Left renal pelvis (tissue), 4 donors: ENCODE measurements at regions not wholly inside any gene's neighbourhood (a gene's known extent, or its start where the extent isn't known, plus 50 kb on each side); places are given as distances from the start of the nearest gene placed in this dataset.
"Not testable (repeated sequence)": the region's sequence is repeated elsewhere in the genome, so short reads cannot be mapped to it uniquely, and the experiment has no call there.

Experiments used
- DNase-seq, 4 donors: peaks; one replicate each; pipeline ENCODE4 v3.0.0-alpha.2; 2013; ENCODE audit warnings: low read depth in 4 of 4, low spot score in 3 of 4

DNA sequence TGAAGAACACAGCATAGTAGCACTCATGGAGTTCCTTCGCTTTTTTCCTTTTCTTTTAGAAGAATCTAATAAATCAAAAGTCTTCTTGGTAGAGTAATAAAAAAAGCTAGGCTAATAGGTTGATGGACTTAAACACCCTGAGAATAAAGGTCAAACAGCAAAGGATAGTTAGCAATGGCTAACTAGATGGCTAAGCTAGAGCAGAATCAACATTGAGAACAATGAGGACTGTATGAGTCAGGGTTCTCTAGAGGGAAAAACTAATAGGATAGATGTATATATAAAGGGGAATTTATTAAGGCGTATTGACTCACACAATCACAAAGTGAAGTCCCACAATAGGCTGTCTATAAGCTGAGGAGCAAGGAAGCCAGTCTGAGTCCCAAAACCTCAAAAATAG is 550.9 kb downstream of the GLUD2 start:
- DNase-seq = no peak

GRCh38 chrX:121635141-121635540 is 587.7 kb downstream of the GLUD2 start:
- DNase-seq = no peak

DNA sequence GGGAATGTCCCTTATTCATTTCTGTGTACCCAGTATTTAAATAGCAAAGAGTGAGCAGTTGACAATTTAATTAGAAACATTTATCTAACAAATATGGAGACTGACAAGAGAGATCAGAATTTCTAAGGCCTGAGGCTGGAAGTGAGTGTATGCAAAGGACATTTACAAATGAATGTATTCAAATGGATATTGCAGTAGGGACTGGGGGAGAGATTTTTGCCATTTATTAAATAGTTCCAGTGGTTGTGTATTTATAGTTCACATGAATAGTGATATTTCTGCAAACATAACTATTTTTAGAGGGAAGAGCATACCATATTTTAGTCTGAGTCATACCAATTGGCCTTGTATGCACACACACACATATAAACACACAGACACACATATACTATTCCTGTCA is 592.4 kb downstream of the GLUD2 start:
- no peak for DNase-seq

GRCh38 chrX:121641560-121641959 is 594.1 kb downstream of the GLUD2 start:
- no peak for DNase-seq

- DNase-seq = no peak
Measured at GRCh38 chrX:121642415-121642814, 595.0 kb downstream of the GLUD2 start.

- DNase-seq = no peak
Measured at GRCh38 chrX:121649417-121649816, 602.0 kb downstream of the GLUD2 start.

DNA sequence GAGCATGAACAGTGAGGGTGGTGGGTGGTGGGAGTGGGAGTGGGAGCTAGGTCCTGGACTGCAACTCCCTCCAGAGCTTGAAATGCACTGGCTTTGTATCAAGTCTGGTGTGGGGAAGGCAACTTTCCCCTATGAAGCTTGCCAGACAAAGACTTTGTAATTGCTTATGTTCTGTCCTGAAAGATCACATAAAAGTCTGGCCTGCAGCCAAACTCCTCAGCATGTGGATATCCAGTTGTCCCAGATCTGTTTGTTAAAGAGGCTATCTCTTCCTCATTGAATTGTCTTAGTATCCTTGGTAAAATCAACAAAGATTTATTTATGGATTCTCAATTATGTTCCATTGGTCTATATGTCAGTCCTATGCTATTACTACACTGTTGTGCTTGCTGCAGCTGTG is 607.9 kb downstream of the GLUD2 start:
- DNase-seq = no peak

DNA sequence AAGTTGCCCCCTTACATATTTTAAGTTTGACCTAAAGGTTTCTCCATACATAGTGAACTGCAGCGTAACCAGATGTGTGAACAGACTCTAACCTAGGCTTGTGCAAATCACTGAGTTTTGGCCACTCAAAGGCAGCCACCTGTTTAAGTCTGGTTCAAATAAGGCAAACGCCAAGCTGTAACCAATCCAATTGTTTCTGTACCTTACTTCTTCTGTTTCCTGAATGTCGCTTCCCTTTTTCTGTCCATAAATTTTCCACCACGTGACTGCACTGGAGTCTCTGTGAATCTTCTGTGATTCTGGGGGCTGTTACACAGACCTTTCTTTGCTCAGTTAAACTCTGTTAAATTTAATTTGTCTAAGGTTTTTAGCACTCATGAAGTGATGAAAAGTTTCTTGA is 618.8 kb downstream of the GLUD2 start:
- DNase-seq = no peak

DNA sequence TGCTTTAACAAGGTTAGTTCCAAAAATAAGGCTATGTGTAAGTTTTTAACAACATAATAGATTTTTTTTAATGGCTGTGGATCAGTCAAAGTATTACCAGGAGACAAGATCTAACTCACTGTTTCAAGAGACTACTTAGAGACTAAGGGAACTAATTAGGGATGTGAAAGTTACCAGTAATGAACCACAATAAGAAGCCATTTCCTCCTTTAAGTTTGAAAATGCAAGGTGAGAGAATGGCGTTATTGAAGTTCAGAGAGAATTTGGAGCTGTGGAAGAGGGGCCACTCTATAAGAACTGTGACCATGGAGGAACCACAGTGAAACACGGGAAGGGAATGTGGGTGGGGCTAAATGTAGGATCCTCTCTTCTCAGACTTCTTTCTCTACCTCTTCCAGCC is 624.2 kb downstream of the GLUD2 start:
- no peak for DNase-seq

GRCh38 chrX:121709236-121709635 is 661.8 kb downstream of the GLUD2 start:
- not testable (repeated sequence) for DNase-seq

DNA sequence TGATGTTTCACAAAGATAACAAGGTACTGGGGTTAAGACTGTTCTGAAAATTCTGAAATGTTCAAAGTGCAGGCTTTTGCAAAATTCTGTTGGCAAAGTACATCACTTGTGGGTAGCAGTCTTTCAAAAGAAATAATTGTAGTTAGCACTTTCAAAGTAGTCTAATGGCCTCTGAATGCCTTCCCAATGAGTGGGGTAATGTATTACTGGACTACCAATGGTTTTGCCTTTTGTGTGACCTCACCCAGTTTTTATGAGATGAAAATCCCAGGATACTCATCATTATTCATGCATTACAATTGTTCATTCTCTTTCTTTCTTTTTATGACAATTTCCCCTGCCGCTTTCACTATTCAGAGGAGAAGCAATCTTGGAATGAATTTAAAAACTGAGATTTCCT is 686.1 kb downstream of the GLUD2 start:
- DNase-seq = no peak

DNA sequence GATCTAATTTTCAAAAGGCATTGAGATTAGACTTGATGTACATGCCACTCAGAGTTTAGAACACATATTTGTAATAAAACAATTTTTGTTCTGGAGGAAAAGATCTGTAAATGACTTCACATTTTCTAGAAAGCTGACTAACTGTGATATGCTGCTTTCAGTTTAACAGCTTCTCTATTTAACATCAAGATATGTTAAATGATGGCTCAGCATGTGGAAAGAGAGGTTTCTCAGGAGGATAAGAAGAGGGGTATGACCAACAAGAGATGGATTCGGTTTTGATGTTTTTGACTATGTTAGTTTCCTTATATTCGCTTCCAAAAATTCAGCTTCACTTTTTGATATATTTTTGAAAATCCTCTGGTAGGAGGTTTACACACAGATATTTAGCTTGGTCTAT is 698.7 kb downstream of the GLUD2 start:
- no peak for DNase-seq

- DNase-seq = not testable (repeated sequence)
Measured at GRCh38 chrX:121753602-121754001, 706.2 kb downstream of the GLUD2 start.

DNA sequence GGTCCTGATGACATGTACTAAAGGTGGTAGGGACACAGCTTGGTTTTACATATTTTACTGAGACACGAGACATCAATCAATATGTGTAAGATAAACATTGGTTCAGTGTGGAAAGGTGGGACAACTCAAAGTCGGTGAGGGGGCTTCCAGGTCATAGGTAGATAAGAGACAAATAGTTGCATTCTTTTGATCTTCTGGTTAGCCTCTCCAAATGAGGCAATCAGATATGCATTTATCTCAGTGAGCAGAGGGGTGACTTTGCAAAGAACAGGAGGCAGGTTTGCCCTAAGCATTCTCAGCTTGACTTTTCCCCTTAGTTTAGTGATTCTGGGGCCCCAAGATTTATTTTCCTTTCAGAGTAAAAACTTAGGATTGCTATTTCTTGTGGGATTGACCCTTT is 706.9 kb downstream of the GLUD2 start:
- no peak for DNase-seq

GRCh38 chrX:121755541-121755940 is 708.1 kb downstream of the GLUD2 start:
- no peak for DNase-seq

- no peak for DNase-seq
Measured at GRCh38 chrX:121761845-121762244, 714.4 kb downstream of the GLUD2 start.

- DNase-seq = no peak
Measured at GRCh38 chrX:121763671-121764070, 716.3 kb downstream of the GLUD2 start.

DNA sequence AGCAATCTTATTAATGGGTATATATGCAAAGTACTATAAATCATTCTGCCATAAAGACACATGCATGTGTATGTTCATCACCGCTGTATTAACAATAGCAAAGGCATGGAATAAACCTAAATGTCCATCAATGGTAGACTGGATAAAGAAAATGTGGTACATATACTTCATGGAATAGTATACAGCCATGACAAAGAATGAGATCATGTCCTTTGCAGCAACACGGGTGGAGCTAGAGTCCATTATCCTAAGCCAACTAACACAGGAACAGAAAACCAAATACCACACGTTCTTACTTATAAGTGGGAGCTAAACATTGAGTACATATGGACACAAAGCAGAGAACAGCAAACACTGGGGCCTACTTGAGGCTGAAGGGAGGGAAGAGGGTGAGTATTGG is 720.8 kb downstream of the GLUD2 start:
- not testable (repeated sequence) for DNase-seq

GRCh38 chrX:121781991-121782390 is 734.6 kb downstream of the GLUD2 start:
- DNase-seq = no peak

DNA sequence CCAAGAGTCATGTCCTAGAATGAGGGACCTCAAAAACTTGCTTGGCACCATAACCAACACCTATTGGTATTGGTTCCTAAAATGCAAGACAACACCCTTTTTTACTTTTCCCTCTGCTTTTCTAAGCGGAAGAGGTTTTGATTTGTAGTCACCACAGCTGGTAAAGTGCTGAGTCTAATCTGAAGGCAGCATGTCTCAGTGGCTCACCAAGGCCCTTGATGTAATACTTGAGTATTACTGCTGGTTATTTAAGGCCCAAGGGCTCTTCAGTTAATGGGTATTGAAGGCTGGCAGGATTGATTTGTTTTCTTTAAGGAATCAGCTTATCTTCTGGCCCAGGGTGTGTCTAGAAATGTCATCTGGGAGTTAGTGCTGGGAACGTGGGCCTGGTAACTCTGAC is 735.1 kb downstream of the GLUD2 start:
- no peak for DNase-seq

DNA sequence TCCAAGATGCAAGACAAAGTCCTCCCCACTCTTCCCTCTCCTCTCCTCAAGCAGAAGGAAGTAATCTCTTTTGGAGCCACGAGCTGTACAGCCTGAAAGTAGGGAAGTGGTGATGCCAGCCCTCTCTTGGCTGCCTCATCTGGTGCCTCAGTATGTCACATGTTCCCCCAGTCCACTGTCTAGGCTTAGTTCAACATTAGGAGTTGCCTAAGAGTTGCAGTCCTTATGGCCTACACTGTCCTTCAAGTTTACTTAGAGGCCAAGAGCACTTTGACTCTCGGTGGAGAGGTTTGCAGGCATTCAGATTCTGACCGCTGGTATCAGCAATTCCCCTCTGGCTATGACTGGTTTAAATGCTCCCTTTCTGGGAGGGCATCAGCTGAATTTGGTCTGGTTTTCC is 735.6 kb downstream of the GLUD2 start:
- no peak for DNase-seq

GRCh38 chrX:121802881-121803412 is 755.5 kb downstream of the GLUD2 start:
- no peak for DNase-seq

GRCh38 chrX:121823406-121823805 is 776.0 kb downstream of the GLUD2 start:
- DNase-seq = no peak
